WERI-Rb-1 (cell line): ENCODE measurements at regions not wholly inside any gene's neighbourhood (a gene's known extent, or its start where the extent isn't known, plus 50 kb on each side); places are given as distances from the start of the nearest gene placed in this dataset.

Experiments
- DNase-seq: peaks from one replicate; pipeline ENCODE4 v3.0.0-alpha.2; 2020
- H3K27ac ChIP-seq: fragments of 250-450 bp; sonication (Bioruptor Pico); 2 replicates; pipeline ENCODE4 v1.5.1; 2020; ENCODE audit warnings: mild to moderate bottlenecking, moderate library complexity
- H3K27me3 ChIP-seq: fragments of 250-450 bp; sonication (Bioruptor Pico); 2 replicates; pipeline ENCODE4 v1.5.1; 2021; ENCODE audit warnings: mild to moderate bottlenecking, low read depth, moderate library complexity; ENCODE audit not compliant: insufficient read depth, severe bottlenecking
- H3K36me3 ChIP-seq: fragments of 250-450 bp; sonication (Bioruptor Pico); 2 replicates; pipeline ENCODE4 v1.5.1; 2020; ENCODE audit warnings: mild to moderate bottlenecking, moderate library complexity
- H3K4me3 ChIP-seq: 2 replicates; pipeline ENCODE4 v1.5.1; 2011; ENCODE audit warnings: low read depth, mild to moderate bottlenecking, control low read depth, low read length
- H3K9me3 ChIP-seq: fragments of 250-450 bp; sonication (Bioruptor Pico); 2 replicates; pipeline ENCODE4 v1.5.1; 2021; ENCODE audit warnings: mild to moderate bottlenecking, moderate library complexity; ENCODE audit not compliant: severe bottlenecking
- CTCF ChIP-seq: IDR thresholded peaks from 2 replicates; pipeline ENCODE4 v1.5.1; 2011; ENCODE audit warnings: low read depth, mild to moderate bottlenecking, control low read depth, inconsistent platforms, low read length

- no peak for DNase-seq
- no peaks in the 10 kb centered on the region for H3K9me3 ChIP-seq
- H3K27me3 ChIP-seq = no peaks in the 10 kb centered on the region
- H3K4me3 ChIP-seq = no peak overlapping the region
- H3K36me3 ChIP-seq = no peaks in the 10 kb centered on the region
- no peak for TF ChIP-seq CTCF
- H3K27ac ChIP-seq = no peak overlapping the region
Observed at GRCh38 chr16:6642271-6642670, 690.4 kb upstream of the RBFOX1 start.

- H3K9me3 ChIP-seq = no peaks in the 10 kb centered on the region
Observed at GRCh38 chr16:6641091-6641490, 691.6 kb upstream of the RBFOX1 start.

GRCh38 chr16:6636457-6636856, 696.2 kb upstream of the RBFOX1 start:
- Histone ChIP-seq H3K27ac (no peak overlapping the region), H3K36me3 (no peaks in the 10 kb centered on the region), H3K4me3 (no peak overlapping the region), H3K9me3 (no peaks in the 10 kb centered on the region), H3K27me3 (no peaks in the 10 kb centered on the region)
- no peak for DNase-seq
- no peak for TF ChIP-seq CTCF

More at GRCh38 chr16:6641091-6641490, 691.6 kb upstream of the RBFOX1 start:
- Histone ChIP-seq H3K27me3 (no peaks in the 10 kb centered on the region), H3K27ac (no peak overlapping the region), H3K4me3 (no peak overlapping the region), H3K36me3 (no peaks in the 10 kb centered on the region)
- TF ChIP-seq CTCF = no peak
- DNase-seq = no peak

- Histone ChIP-seq H3K27ac (no peak overlapping the region), H3K36me3 (no peaks in the 10 kb centered on the region), H3K27me3 (no peaks in the 10 kb centered on the region), H3K9me3 (no peaks in the 10 kb centered on the region), H3K4me3 (no peak overlapping the region)
- DNase-seq = no peak
- TF ChIP-seq CTCF = no peak
Observed at GRCh38 chr16:6634151-6634550, 698.5 kb upstream of the RBFOX1 start.

GRCh38 chr16:6633456-6633855, 699.2 kb upstream of the RBFOX1 start:
- DNase-seq = no peak
- Histone ChIP-seq H3K4me3 (no peak overlapping the region), H3K27ac (no peak overlapping the region), H3K9me3 (no peaks in the 10 kb centered on the region), H3K36me3 (no peaks in the 10 kb centered on the region), H3K27me3 (no peaks in the 10 kb centered on the region)
- TF ChIP-seq CTCF = no peak

GRCh38 chr16:6629110-6629509, 703.5 kb upstream of the RBFOX1 start:
- Histone ChIP-seq H3K27me3 (no peaks in the 10 kb centered on the region), H3K4me3 (no peak overlapping the region), H3K27ac (no peak overlapping the region), H3K36me3 (no peaks in the 10 kb centered on the region), H3K9me3 (no peaks in the 10 kb centered on the region)
- DNase-seq = no peak
- no peak for TF ChIP-seq CTCF
